NCI-H1694 (cell line): ENCODE measurements at regions not wholly inside any gene's neighbourhood (a gene's known extent, or its start where the extent isn't known, plus 50 kb on each side); places are given as distances from the start of the nearest gene placed in this dataset.

Source experiments
- DNase-seq: peaks from one replicate; lab custom pipeline; 2025; lab: John Stamatoyannopoulos, UW

- DNase-seq: no peak
These were observed 930.7 kb downstream of the ZPLD1 start for GRCh38 chr3:103365467-103365866.

- no peak for DNase-seq
These were observed 932.7 kb downstream of the ZPLD1 start for GRCh38 chr3:103367481-103367880.

GRCh38 chr3:103371411-103371810 is 936.6 kb downstream of the ZPLD1 start:
- no peak for DNase-seq

- no peak for DNase-seq
These were observed 937.2 kb downstream of the ZPLD1 start for GRCh38 chr3:103372031-103372430.

GRCh38 chr3:103380391-103380790 is 945.6 kb downstream of the ZPLD1 start:
- DNase-seq: no peak

- DNase-seq: no peak
These were observed 946.7 kb downstream of the ZPLD1 start for GRCh38 chr3:103381296-103382079.

- no peak for DNase-seq
These were observed 951.3 kb downstream of the ZPLD1 start for GRCh38 chr3:103385961-103386656.

- DNase-seq: no peak
These were observed 953.4 kb downstream of the ZPLD1 start for GRCh38 chr3:103388214-103388613.

GRCh38 chr3:103389356-103389755 is 954.5 kb downstream of the ZPLD1 start:
- DNase-seq: no peak

- no peak for DNase-seq
These were observed 958.8 kb downstream of the ZPLD1 start for GRCh38 chr3:103393395-103394186.

GRCh38 chr3:103403191-103403590 is 968.4 kb downstream of the ZPLD1 start:
- DNase-seq: no peak

GRCh38 chr3:103406320-103406850 is 971.6 kb downstream of the ZPLD1 start:
- DNase-seq: no peak

GRCh38 chr3:103410231-103410630 is 975.4 kb downstream of the ZPLD1 start:
- DNase-seq: no peak

GRCh38 chr3:103421460-103421859 is 986.6 kb downstream of the ZPLD1 start:
- DNase-seq: no peak

GRCh38 chr3:103437883-103438282 is 1003.1 kb downstream of the ZPLD1 start:
- DNase-seq: no peak

GRCh38 chr3:103440539-103441203 is 1005.9 kb downstream of the ZPLD1 start:
- no peak for DNase-seq

GRCh38 chr3:103446953-103447629 is 1012.3 kb downstream of the ZPLD1 start:
- no peak for DNase-seq

- no peak for DNase-seq
These were observed 1018.3 kb downstream of the ZPLD1 start for GRCh38 chr3:103453152-103453551.

- no peak for DNase-seq
These were observed 1025.0 kb downstream of the ZPLD1 start for GRCh38 chr3:103459815-103460214.

GRCh38 chr3:103470498-103470897 is 1035.7 kb downstream of the ZPLD1 start:
- no peak for DNase-seq

- DNase-seq: no peak
These were observed 1059.2 kb downstream of the ZPLD1 start for GRCh38 chr3:103494011-103494410.
